ENCODE measurements at regions not wholly inside any gene's neighbourhood (a gene's known extent, or its start where the extent isn't known, plus 50 kb on each side); places are given as distances from the start of the nearest gene placed in this dataset.
"Not testable (repeated sequence)": the region's sequence is repeated elsewhere in the genome, so short reads cannot be mapped to it uniquely, and the experiment has no call there.

- DNase-seq = no peak
These were observed 200.6 kb upstream of the CCL2 start for GRCh38 chr17:34054495-34054894.

GRCh38 chr17:34055606-34056005 lies 199.5 kb upstream of the CCL2 start:
- no peak for DNase-seq

DNA sequence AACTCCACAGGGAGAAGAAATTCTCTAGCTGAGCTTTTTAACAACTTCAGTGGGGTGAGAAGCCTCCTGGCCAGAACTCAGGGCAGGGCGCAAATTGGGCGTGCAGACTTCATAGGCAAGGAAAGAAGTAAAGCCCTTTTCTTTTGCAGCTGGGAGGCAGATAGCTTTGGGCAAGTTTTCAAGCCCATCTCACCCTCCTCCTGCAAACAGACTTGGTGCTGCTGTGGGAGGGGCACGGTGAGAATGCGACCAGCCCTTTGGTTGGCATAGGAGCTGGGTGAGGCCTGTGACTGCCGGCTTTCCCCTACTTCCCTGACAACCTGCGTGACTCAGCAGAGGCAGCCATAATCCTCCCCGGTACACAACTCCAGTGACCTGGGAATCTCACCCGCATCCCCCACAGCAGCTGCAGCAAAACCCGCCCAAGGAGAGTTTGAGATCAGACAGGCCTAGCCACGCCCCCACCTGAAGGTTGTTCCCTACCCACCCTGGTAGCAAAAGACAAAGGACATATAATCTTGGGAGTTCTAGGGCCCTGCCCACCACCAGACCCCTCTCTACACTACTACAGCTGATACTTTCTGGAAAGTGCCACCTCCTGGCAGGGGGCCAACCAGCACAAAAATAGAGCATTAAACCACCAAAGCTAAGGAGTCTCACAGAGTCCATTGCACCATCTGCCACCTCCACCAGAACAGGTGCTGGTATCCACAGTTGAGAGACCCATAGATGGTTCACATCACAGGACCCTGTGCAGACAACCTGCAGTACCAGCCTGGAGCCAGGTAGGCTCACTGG lies 195.5 kb upstream of the CCL2 start:
- DNase-seq = no peak

- DNase-seq = no peak
These were observed 188.6 kb upstream of the CCL2 start for GRCh38 chr17:34066528-34066927.

- DNase-seq = no peak
These were observed 188.1 kb upstream of the CCL2 start for GRCh38 chr17:34067011-34067410.

DNA sequence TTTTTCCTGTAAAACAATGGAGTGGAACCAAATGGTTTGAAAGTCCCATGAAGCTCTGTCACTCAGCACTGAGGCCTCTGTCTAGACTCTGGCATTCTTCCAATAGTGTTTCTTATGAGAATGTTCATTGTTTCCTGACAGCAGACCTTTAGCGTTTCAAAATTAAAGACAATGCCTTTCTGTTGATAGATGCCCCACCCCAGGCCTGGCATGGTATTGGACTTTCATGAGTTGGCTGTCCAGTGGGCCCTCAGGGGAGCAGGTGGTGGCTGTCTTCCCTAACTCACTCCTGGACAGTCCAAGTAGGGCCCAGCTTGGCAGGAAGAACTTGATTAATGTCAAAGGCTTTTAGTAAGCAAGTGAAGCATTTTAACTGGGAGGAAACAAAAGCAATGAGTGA lies 186.5 kb upstream of the CCL2 start:
- DNase-seq = no peak

DNA sequence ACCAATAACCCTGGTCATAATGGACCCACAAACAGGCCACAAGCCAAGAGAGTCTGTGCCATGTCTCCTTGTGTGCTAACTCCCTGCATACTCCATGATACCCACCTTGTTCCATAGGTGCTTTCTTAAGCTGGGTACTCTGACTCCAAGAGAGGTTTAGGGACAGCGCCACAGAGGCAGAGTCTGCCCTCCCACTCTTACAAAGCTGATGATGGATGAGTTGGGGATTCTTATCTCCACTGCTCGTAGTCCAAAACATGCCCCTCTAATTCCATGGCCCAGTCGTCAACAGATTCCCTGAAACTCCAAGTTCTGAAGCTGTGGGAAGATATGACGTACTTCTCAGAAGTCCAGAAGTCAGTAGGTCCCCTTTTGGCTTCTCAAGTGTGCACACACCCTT lies 184.4 kb upstream of the CCL2 start:
- no peak for DNase-seq

DNA sequence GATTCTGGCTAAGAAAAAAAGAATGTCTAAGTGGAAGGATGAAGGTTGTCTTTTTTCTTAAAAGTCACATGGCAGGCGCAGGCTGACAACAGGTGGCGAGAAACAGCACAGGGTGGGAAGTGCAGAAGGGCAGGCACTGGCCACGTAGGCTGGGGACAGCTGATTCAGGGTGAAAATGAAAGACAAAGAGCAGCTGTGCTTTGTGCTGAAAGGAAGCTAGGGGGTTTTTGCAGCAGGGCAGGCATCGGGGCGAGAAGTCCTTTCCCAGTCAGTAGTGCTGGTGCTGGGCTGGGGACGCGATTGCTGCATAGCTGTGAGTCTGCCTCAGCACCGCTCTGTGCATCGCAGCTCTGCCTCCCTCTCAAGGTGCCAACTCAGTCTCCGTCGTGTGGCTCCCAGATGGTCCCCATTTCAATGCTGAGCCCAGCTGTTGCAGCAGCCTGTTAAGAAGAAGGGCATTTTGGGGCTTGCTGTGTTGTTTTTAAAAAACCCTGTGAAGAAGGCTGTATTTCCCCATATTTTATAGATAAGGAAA lies 183.1 kb upstream of the CCL2 start:
- no peak for DNase-seq

DNA sequence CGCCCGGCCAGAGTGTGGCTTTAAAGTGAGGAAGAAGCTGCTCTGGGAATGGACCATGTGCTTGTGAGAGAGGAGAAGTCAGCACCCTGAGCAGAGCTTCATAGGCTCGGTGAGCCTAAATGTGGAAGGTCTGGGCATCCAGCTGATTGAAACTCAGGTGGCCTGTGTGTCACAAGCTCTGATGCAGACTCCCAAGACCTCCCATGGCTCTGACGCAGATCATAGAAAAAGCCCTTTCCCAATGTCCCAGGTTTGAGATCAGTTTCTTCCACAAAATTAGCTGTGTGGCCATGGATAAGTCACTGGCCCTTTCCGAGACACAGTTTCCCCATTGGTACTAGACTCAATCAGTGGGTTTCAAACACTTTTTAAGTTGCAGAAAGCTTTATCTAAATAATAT lies 180.0 kb upstream of the CCL2 start:
- no peak for DNase-seq

DNA sequence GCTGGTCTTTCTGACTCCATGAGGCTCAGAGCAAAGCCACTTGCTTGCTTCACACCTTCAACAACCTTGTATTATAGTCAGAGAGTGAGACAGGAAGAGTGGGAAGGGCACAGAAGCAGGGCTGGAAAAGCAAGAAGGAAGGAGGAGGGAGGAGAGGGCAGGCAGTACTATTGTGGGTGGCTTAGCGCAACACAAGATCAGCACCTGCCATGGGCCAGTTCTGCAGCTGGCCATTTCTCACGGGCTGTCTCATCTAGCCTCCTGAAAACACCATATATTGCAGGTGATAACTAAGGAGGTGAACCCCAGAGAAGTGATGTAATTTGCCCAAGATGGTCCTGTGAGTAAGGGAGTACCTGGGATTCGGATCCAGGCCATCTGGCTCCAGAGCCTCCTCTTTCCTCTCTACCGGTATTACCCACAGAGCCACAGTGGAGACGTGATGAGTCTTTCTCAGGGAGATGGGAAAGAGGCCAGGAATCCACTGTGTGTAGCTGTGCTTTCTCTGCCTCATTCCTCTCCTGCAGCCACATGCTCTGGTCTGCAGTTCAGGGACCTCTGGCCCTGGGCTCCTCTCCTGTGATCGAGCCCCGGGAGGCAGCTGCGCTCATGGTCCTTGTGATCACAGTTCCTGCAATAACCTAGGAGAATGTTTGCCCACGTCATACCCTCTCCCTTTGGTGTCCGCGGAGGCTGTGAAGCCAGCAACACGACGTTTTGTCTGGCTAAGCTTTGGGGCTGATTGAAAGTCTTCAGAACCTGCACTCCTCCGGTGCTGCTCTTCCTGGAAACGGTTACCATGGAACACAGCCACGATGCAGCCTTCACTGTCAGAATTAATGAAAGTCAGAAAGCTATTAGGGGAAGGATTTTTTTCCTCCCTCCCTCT lies 178.1 kb upstream of the CCL2 start:
- no peak for DNase-seq

DNA sequence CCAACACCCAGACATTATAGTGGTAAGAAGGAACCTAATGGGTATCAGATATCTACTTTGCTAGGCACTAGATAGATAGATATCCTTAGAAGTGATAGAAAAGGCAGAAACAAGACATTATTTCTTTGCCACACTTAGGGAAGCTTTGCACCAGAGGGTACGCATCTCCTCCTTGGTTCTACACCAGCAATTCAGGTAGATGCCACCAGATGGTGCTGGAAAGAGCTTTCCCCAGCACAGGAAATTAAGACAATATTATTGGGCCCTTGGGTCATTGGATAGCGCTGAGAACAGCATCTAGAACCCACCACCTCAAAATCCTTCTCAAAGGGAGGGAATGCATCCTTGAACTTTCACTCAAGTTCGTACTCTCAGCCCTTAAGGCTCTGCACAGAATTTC lies 173.8 kb upstream of the CCL2 start:
- DNase-seq = no peak

- no peak for DNase-seq
These were observed 172.7 kb upstream of the CCL2 start for GRCh38 chr17:34082404-34082803.

GRCh38 chr17:34089042-34089441 lies 166.0 kb upstream of the CCL2 start:
- not testable (repeated sequence) for DNase-seq

- DNase-seq = no peak
These were observed 164.5 kb upstream of the CCL2 start for GRCh38 chr17:34090593-34090992.

DNA sequence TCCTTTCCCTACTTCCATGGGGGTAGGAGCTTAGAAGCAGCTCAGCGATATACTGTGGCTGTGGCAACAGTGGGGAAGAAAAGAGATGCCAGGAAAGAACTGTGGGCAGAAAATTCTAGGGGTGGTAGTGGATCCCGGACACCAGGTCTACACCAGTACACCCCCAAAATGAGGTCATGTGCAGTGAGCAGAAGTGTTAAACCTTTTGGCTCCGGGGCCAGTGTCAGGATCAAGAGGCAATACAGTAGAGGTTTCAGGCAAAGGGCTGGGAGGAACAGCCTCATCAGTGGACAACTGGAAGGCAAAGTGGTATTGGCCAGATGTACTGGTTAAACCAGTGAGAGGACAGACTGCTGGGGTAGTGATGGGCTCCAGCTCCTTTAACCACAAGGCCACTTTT lies 163.1 kb upstream of the CCL2 start:
- no peak for DNase-seq

GRCh38 chr17:34095106-34095505 lies 160.0 kb upstream of the CCL2 start:
- no peak for DNase-seq

GRCh38 chr17:34098699-34099098 lies 156.4 kb upstream of the CCL2 start:
- DNase-seq = no peak

- DNase-seq = no peak
These were observed 155.1 kb upstream of the CCL2 start for GRCh38 chr17:34099859-34100515.

DNA sequence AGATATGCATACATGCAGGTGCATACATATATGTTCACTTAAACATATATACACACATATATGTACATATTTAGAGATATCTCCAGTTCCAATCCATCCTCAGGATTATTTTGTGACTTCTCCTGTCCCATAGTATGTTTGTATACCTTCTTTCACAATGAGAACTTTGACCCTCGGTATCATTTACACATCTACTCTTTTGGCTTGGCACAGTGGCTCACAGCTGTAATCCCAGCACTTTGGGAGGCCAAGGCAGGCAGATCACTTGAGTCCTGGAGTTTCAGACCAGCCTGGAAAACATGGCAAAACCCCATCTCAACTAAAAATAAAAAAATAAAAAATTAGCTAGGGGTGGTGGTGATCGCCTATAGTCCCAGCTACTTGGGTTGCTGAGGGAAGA lies 148.1 kb upstream of the CCL2 start:
- no peak for DNase-seq

DNA sequence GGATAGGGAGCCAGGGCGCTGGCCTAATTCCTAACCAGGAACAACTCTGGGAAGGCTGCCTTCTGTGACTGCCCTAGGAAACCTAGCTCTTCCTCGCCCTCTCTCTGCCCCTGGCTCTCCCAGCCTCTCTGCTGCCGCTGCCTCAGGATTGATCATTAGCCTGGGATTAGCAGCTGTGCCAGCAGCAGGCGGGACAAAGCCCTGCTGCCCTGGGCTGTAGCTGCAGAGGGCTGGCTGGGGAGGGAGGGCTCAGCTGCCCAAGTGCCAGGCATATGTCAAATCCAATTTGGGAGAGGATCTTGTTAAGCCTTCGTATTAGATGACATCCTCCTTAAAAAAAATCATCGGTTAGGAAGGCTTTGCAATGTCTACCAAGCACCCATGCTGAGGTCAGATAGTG lies 144.8 kb upstream of the CCL2 start:
- DNase-seq = no peak

DNA sequence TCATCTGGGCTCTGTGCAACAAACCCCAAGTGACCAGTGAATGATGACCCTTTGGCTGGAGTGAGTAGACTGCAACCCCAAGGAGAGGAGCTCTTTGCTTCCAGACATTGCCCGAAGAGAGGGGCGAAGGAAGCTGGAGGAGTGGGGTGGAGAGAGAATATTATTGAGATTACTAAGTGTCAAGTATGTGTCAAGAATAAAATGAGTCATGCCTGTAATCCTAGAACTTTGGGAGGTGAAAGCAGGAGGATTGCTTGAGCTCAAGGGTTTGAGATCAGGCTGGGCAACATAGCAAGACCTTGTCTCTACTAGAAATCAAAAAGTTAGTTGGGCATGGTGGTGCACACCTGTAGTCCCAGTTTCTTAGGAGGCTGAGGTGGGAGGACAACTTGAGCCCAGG lies 142.0 kb upstream of the CCL2 start:
- no peak for DNase-seq

GRCh38 chr17:34114174-34114573 lies 140.9 kb upstream of the CCL2 start:
- DNase-seq = no peak

DNA sequence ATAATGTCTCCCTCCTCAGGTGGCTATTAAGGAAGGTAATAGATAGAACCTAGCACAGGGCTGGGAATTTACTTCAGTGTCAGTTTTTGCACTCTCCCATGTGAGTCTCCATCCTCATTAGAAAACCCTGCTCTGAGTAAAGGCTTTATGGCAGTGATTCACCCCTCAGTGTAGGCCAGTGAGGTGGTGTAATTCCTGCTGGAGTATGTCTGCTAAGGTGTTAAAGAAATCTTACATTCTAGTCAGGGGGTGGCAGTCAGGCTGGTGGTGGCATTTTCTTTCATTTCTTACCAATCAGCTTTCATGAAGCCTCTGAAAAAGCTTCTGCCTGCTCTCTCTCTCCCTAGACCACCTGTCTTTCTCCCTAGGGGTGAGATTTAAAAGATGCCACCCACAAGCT lies 138.8 kb upstream of the CCL2 start:
- no peak for DNase-seq

DNA sequence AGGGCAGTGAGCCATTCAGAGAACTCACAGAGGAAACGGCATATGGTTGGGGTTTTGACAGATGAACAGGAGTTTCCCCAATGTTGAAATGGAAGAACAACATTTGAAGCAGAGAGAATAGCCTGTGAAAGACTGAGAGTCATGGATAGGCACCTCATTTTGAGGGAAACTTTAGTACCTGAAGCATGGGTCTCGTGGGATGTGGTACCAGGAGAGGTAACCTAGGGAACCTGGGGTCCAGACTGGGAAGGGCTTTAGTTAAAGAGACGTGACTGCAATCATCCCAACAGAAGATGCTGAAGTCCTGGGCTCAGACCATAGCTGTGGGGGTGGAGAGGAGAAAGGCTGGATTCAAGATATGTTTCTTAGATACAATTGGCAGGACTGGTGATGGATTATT lies 137.8 kb upstream of the CCL2 start:
- no peak for DNase-seq
